HT1080 (cell line): ENCODE measurements at regions not wholly inside any gene's neighbourhood (a gene's known extent, or its start where the extent isn't known, plus 50 kb on each side); places are given as distances from the start of the nearest gene placed in this dataset.

Source experiments
- DNase-seq: peaks from one replicate; pipeline ENCODE4 v3.0.0-alpha.2; 2015; ENCODE audit warnings: low read depth

DNA sequence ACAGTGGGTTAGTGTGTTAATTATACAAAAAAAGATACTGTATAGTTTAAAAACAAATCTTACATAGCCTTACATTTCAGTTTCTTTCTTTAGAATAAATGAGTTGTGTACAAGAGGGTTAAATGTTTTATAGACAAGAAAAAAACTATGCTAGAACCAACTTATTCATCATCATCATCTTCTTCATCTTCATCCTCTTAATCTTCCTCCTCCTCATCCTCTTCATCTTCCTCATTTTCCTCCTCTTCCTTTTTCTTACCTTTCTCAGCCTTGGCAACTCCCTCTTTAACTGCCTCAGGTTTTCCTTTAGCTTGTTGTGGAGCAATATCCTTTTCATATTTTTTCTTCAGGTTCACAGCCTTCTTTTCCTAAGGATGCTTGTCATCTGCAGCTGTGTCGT, 53.7 kb downstream of the RPS12 start:
- no peak for DNase-seq

DNA sequence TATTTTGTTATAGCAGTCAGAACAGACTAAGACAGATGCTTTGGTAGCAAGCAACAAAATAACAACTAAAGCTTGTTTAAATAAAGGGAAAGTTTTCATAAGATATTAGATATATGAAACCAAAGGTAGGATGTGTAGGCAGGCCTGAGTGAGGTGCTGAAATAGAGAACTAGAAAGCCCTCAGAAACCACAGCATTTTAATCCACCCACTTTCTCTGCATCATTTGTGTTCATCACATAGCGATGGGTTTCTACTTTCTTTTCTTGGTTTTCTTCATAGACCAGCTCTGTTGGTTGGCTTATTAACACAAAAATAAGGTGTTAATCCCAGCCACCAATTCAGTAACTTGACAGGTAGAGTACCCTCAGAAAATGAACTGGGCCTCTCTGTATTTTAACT, 58.6 kb downstream of the RPS12 start:
- DNase-seq = no peak

DNA sequence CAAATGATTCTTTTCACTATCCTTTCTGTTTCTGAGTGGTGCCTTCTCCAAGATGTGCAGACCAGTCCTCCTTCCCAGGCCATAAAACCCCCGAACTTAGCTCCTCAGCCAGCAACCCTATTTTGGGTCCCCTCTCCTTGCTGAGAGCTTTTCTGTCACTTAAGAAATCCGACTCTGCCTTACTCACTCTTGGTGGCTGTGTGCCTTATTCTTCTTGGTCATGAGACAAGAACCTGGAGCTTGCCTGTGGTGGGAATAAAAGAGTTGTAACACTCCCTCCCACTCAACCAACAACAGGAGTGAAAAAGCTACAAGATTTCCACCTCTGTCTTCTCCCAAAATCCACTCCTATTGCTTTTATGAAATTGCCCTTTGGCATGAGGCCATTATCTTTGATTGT, 62.6 kb downstream of the RPS12 start:
- no peak for DNase-seq

DNA sequence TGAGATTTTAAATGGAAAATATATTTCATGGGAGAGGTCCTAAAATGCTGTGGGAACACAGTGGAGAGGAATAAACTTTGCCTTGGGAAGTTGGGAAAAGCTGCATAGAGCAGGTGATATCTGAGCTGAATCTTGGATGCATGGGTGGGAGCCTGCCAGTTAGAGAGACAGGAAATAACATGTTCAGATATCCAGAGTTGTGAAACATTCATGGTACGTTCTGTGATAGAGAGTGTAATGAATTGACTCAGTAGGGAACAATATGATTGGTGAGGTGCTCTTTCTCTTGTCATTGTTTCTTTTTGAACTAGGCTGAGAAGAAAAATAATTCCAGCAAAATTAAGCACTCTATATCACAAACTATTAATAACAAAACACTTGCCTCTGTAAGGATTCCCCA, 72.8 kb downstream of the RPS12 start:
- no peak for DNase-seq

DNA sequence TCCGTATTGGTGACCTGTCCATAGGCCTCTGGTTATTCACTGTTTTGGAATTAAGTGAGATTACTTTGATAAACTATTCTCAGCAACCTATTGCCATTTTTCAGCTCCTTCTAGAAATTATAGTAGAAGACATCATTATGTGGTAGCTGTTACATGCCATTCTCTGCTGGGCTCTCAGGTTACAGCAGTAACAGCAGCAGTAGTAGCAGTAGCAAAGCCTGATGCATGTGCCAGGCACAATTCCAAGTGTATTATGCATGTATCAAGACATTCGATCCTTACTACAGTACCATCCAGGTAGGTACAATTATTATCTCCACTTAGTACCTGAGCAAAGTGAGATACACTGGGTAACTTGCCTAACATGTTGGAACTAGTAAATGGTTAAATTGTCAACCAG, 74.3 kb downstream of the RPS12 start:
- DNase-seq = no peak

DNA sequence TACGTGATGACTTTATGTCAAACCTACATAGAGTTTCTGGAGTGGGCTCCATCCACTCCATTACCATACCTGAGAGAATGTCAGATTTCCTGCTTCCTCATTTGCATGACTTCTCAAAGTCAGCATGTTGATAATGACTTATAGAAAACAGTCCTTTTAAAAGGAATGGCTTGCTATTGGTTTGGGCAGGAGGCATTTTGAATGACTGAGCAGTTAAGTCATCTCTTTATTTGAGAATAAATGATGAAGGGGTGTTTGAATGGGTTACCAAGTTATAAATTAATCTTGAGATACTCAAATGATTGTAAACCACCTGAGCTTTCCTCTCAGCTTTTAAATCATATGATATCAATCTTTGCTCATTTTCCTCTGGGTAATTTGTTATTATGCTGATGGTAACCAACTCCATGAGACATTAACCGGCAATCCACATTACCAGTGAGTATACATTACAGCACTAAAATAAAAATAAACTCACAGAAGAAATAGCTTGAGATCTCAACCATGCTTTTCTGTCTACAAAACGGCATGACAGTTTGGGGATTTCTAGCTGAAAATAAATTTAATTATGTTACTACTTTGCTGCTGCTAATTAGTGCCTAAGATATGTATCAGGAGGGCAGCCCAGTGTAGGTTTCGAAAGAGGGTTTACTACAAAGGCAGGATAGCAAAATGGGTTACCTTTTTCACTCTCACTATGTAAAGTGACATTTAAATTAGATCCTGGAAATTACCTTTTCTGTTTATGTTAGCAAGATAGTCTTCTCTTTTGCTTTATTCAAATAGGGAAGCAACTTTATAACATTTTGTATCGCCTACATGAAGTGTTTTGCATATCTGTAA, 78.8 kb downstream of the RPS12 start:
- no peak for DNase-seq

DNA sequence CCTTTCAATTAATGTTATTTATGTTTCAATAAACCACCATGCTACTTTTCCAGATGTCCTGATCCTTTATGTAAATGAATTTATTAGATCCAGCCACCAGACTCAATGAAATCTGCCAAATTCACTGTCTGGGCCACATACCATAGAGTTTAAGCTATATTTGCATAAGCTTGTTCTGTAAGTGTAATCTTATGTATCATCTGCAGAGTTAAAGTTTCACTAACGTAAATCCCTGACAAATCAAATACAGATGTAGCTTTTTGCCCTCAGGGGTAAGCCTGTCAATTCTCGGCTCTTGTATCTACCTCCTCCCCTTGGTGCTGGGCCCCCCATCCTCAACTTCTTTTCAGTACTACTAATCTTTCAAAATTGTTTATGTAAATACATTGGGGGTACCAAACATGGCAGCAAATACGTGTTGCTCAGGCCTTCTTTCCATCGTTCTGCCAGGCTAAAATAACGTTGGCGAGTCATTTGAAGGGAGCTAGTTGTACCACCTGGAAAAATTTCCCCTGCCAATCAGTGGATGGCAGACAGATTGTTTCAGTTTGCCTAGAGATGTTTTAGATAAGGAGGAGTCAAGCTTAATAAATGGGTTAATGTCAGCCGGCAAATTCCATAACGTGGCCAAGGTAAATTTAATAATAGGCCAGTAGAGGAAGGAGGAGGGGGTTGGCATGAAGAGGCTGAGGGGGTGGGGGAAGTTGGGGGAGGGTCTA, 79.6 kb downstream of the RPS12 start:
- DNase-seq = no peak

DNA sequence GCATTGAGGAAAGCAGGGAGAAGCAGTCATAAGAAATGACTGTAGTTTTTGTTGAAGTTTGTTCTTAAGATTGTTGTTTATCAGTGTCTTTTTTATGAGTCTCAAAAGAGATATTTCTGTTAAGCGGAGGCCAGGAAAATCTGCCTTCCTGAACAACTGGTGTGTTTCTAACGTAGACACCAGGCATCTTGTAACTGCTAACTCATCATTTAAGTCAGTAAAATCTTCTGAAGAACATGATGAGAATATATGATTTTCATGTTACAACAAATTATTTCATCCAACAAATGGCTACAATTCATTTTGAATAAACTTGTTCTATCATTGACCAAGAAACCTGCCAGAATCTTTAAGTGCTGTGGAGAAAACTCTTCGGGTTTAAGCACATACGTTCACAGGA, 84.0 kb downstream of the RPS12 start:
- no peak for DNase-seq

DNA sequence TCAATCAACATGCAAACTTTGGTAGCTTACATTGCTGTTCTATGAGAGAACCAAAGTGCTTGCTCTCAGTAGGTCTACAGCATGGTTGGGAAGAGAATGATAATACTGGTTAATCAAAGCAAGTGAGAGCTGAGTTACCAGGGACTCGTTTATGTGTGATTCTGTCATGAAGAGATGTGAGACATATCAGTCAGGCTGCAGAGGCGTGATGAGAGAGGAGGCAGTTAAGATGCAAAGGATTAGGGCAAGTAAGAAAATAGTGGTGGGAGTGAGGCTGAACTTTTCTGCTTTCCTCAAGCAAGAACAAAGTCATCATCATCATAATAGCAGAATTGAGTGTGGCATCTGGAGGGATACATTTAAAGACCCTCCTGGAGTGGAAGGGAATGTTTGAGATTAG, 86.5 kb downstream of the RPS12 start:
- DNase-seq = no peak

DNA sequence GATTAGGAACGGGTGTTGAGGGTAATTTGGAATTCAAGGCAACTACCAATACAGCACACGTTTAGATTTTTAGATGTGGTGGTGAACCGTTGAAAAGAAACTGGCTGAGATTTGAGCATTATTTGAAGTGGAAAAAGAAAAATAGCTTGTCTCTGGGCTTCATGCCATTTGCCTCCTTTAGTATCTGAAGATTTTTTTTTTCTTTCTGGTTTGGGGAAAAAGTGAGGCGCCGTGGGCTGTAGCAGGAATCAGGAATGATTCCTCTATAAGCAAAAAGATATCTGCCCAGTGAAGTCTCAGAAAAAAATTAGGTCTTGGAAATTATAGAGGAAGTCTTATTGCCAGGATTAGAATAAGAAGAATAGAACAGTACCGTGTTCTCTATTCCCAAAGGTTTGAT, 88.5 kb downstream of the RPS12 start:
- no peak for DNase-seq

DNA sequence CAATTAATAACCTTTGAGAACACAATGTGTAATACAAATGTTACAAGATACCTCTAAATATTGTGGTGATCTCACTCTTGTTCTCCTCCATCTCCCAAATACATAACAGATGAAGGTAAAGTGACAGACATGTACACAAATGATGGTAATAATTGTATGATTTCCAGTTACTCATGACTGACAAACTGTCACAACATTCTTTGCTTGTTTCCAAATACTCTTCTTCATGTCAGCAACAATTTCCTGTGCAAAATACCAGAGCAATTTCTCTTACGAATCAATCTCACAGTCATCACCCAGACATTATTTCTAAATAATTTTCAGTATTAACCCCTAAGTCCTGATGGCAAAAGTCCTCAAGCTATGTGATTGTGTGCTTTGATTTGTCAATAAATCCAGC, 92.9 kb downstream of the RPS12 start:
- DNase-seq = no peak

DNA sequence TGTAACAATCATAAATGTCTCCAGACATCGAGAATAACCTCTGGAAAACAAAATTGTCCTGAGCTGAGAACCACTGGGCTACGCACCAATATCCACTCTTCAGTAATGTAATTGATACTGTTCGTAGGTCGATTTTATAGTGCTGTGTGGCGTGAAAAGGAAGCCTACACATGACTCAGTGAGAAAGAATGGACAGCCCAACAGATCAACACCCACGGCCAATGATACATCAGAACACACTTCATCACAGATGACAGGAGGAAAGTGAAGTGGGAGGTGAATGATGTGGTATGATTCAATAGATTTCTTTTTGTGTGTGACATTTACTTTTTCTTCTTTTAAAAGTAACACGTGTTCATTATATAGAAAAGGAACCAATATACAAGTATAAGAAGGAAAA, 93.5 kb downstream of the RPS12 start:
- DNase-seq = peak; percentile 80

DNA sequence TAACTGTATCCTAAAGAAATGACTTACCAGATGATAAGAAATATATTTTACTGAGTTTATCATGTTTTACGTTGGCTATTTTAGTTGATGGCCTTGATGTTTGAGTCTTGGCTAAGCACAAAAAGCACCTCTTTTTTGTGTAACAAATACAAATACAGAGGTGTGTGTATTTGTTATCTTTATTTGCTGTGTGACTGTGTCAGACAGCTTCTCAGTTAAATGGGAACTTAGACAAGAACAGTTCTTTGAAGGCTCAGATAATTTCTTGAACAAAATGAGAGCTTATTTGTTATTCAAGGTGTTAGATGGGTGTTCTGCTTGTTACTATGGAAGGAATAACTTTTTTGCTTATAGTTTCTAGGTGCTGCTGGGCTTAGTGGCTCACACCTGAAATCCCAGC, 95.4 kb downstream of the RPS12 start:
- DNase-seq = no peak

DNA sequence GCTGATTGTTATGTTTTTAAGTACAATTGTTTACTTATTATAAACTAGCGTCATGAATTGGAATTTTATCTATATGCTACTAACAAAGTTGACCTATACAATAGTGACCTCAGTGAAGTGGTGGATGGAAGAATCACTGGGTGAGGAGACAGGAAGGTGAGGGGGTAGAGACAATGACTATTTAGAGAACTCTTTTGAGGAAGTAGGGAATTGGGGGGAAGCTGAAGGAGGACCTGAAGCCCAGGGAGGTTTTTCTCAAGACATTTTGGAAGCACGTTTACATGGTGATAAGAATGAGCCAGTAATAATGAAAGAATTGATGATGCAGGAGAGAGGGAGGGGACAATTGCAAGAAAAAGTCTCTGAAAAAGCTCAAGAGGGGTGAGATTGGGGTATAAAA, 96.4 kb downstream of the RPS12 start:
- no peak for DNase-seq

DNA sequence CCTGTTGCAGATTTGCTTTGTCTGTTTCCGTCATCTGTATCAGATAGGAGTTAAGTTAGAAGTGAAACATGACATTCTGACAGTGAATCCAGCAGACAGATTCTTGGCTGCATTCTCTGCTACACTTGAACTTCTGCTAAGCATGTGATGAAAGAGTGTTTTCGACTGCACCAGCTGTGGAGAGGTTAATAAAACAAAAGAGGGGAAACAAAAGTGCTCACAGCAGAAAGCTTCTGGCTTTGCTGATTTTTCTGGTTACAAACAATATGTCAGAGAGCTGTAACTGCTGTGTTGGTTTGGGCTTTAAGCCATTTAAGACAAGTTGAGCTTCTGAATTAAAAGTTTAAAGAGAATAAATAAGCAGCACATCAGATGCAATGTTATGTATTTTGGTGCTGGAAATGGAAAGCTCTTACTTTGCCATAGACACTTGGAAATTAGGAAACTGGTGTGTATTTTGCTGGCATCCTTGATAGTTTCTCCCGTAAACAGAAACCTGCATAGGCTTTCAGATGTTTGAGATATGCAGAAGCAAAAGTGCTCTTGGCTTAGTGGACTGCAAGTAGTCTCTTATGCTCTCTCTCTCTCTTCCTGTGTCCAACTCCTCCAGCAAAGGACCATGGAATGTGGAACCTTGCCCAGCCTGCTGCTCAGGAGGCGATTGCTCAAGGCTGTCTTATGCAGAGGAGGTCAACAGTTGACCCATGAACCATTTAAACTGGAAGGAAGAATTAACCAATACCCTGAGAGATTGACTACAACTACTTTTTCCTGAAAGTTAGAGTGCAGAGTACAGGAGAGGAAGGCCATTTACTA, 104.9 kb downstream of the RPS12 start:
- DNase-seq = peak; percentile 65

DNA sequence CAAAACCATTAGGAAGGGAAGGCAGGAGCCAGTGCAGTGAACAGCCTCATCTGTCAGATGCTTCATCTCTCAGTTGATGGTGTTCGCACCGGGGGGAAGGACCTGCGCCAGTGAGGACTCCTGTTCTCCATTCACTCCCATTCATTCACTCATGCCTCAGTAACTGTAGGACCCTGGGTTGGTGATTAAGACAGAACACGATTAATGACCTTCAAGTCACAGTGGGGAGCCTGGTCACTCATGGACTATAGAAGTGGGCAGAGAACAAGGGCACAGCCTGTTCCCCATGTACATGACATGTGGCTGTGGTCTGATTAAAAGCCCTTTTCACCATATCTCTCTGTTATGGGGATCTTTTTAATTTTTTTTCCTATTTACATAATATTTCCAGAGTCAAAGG, 113.3 kb downstream of the RPS12 start:
- DNase-seq = no peak

DNA sequence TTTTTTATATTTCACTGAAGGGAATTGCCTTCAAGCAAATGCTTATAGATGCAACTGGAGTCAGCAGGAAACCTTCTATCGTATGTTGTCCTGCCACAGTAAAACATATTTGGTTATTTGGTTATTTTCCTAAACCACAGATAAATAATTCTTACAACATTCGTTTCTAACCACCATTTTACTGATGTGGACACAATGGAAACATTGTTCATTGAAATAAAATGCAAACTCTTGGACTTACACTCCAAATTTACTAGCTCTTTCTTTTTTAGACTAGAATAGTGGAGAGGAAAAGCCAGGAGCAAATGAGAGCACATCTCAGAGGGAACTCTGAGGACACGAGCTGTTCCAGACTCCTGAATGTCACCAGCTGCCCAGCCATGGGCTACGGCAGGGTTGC, 114.8 kb downstream of the RPS12 start:
- DNase-seq = no peak

DNA sequence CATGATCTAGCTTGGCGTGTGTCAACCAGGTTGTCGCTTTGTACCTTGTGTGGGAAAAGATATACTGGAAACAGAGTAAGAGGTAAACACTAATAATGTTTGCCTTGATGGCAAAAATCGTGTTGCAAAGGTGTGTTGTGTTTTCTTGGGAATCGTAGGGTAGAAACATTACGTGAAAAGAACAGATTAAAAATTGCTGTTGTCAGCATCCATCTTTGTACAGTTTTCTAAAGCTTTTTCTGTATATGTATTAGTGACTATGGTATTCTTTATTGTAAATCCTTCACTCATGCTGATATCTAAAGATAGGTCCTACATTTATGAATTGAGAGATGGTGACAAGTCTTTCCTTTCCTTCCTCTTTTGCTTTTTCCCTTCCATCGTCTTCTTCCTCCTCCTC, 116.9 kb downstream of the RPS12 start:
- DNase-seq = no peak

DNA sequence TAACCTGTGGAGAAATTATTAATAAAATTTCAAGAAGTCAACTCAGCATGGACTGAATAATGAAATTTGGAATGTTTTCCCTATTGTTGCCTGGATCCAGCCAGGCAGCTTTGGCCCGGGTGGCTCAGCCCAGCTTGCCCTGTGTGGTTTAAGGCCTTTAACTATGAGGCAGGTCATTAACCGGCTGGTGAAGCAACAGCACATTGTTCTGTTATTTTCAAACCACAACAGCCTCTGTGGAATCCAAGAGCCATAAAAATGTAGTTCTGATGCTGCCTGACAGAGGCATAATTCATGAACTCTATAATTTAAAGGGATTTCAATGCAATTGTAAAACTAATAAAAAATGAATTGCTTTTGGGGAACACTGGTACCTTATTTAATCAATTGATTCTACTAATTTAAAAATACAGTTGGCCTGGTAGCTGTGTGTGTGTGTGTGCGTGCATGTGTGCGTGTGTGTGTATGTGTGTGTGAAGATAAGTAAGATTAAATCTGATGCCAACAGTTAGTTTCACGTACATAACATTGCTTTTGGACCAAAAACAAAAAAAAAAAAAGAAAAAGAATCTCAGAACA, 117.7 kb downstream of the RPS12 start:
- DNase-seq = peak; percentile 55

DNA sequence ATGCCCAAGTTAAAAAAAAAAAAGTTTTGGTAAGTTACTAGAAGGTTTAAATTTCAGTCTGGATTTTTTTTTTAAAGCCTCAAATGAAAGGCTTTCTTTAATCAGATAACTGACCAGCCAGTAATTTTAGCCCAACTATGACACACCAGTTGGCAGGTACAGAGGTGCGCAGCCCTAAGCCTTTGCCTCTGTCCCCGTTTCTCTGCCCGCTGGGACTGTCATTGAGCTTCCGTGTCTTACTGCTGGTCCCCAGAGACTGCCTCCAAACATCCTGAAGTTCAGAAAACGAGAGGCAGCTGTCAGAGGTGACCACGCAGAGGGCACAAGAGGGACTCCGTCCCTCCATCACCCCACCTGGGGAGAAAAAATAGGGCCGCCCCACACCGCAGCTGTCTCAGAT, 118.2 kb downstream of the RPS12 start:
- no peak for DNase-seq

DNA sequence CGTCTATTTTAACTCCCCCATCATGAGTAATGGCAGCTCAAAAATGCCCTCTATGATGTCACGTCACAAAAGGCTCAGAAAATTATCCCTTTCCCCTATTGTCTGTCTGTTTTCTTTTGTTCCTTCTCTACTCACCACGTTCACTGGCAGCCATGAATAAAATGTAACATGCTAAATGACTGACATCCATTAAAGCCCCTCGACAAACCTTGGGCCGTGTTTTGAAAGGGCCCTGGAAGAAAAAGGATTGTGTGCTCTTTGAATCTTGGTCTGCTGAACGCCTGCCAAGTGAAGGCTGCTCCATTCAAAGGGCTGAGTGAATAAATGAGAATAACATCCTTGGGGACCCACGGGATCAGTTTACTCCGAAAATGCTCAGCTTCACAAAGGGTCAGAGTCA, 118.7 kb downstream of the RPS12 start:
- DNase-seq = no peak

DNA sequence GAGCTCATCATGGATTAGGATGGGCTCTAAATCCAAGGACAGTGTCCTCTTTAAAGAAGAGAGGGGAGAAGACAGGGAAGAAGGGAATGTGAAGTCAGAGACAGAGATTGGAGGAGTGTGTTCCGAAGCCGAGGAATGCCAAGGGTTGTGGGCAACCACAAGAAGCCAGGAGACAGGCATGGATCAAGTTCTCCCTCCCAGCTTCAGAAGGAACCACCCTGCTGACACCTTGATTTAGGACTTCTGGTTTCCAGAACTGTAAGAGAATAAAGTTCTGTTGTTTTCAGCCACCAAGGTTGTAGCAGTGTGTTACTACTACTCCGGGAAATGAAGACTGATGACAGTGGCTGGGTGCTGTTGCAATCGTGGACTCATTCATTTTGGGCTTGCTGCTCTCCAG, 120.1 kb downstream of the RPS12 start:
- DNase-seq = peak; percentile 42
